ENCODE measurements at regions not wholly inside any gene's neighbourhood (a gene's known extent, or its start where the extent isn't known, plus 50 kb on each side); places are given as distances from the start of the nearest gene placed in this dataset.
A peak's percentile ranks its signal among the peaks of the same experiment; 100 is the strongest.

GRCh38 chr13:106143392-106143791 is 392.1 kb downstream of the EFNB2 start:
- Histone ChIP-seq H3K27ac (ENCODE audit: low read depth, low read length) (peak overlapping the region; percentile 73; the same call in 1 of the 2 replicates), H3K9ac (ENCODE audit: low read length) (no peak overlapping the region), H3K4me1 (ENCODE audit: control insufficient read depth in 1 of 2, insufficient read depth in 2 of 2, low read length in 2 of 2) (peaks cover 48 to 59% of the 10 kb centered on the region in 2 experiments), H3K36me3 (ENCODE audit: control insufficient read depth in 1 of 2, insufficient read depth in 2 of 2, low read length in 2 of 2) (no peaks in the 10 kb centered on the region), H3K79me2 (ENCODE audit: insufficient read depth, low read length) (no peaks in the 10 kb centered on the region), H3K4me3 (replicated peaks in 1 of 2; ENCODE audit: low read depth in 1 of 2, low read length in 2 of 2) (no peak overlapping the region), H3K27me3 (ENCODE audit: insufficient read depth, low read length) (no peaks in the 10 kb centered on the region), H2AFZ (ENCODE audit: low read depth, low read length, poor library complexity, severe bottlenecking) (no peak overlapping the region), H4K20me1 (ENCODE audit: insufficient read depth) (no peaks in the 10 kb centered on the region), H3K9me3 (ENCODE audit: control insufficient read depth in 1 of 2, insufficient read depth in 1 of 2, low read depth in 1 of 2, low read length in 2 of 2) (no peaks in the 10 kb centered on the region), H3K9me2 (ENCODE audit: insufficient read depth) (no peaks in the 10 kb centered on the region), H3K4me2 (ENCODE audit: low read length) (no peak overlapping the region)
- intact Hi-C loops (cut with micrococcal nuclease), result loop anchor here (5.0 to 10.0 kb wide), 2 partner anchors 41 to 201 kb away; no protein-coding TSS in a partner anchor
- POLR2A ChIA-PET, result interaction anchor here (0.7 kb wide), 1 partner anchor 152 kb away, joined by 3 read pairs; no protein-coding TSS in a partner anchor
- DNase-seq (ENCODE audit: low read depth, low spot score) (no peak), ATAC-seq (no peak)
- RAD21 ChIA-PET (ENCODE audit: low non-redundant PET in 1 of 2, low total read pairs in 2 of 2, uncharacterized antibody in 2 of 2, unreplicated experiment in 2 of 2), result interaction anchor here in 1 of 2 experiments (0.7 kb wide), 1 partner anchor 206 kb away, joined by 3 read pairs; no protein-coding TSS in a partner anchor
- BruUV-seq (replicated peaks), result no TSS peak
- CTCF ChIA-PET, result interaction anchor here (0.7 kb wide), 1 partner anchor 477 kb away, joined by 3 read pairs; no protein-coding TSS in a partner anchor
- TF ChIP-seq EGR1 (IDR thresholded peaks at IDR 0.05; ENCODE audit: low read depth) (no peak), CEBPB (IDR thresholded peaks at IDR 0.05; ENCODE audit: low read depth) (no peak), JUND (IDR thresholded peaks at IDR 0.05) (no peak), RAD21 (IDR thresholded peaks at IDR 0.05; ENCODE audit: low read depth) (no peak), TCF7L2 (IDR thresholded peaks at IDR 0.05; ENCODE audit: borderline replicate concordance, extremely low read depth, insufficient read depth, insufficient read length) (no peak), POLR2AphosphoS5 (IDR thresholded peaks at IDR 0.05; ENCODE audit: low read depth, low read length) (no peak), REST (IDR thresholded peaks at IDR 0.05; ENCODE audit: low read depth) (no peak), ZFX (IDR thresholded peaks at IDR 0.05) (no peak)

All from HCT116 (cell line).